GM19395 (cell line): ENCODE measurements at regions not wholly inside any gene's neighbourhood (a gene's known extent, or its start where the extent isn't known, plus 50 kb on each side); places are given as distances from the start of the nearest gene placed in this dataset.
"Not testable (repeated sequence)": the region's sequence is repeated elsewhere in the genome, so short reads cannot be mapped to it uniquely, and the experiment has no call there.

Source experiments
- ATAC-seq: cut with Tn5 transposase; IDR thresholded peaks from one replicate; pipeline ENCODE4 v1.9.1; 2021; ENCODE audit warnings: mild to moderate bottlenecking, moderate library complexity; ENCODE audit not compliant: unreplicated experiment

GRCh38 chr3:187795207-187795960, 50.1 kb upstream of the BCL6 start:
- ATAC-seq, result no peak

GRCh38 chr3:187798126-187798525, 52.9 kb upstream of the BCL6 start:
- no peak for ATAC-seq

- ATAC-seq, result no peak
Measured at GRCh38 chr3:187798531-187799530, 53.6 kb upstream of the BCL6 start.

GRCh38 chr3:187799942-187800641, 54.8 kb upstream of the BCL6 start:
- ATAC-seq, result peak; percentile 58

- no peak for ATAC-seq
Measured at GRCh38 chr3:187801152-187801551, 55.9 kb upstream of the BCL6 start.

GRCh38 chr3:187802203-187802927, 57.1 kb upstream of the BCL6 start:
- no peak for ATAC-seq

- ATAC-seq, result peak; percentile 92
Measured at GRCh38 chr3:187802928-187803259, 57.6 kb upstream of the BCL6 start.

- no peak for ATAC-seq
Measured at GRCh38 chr3:187804120-187804744, 59.0 kb upstream of the BCL6 start.

GRCh38 chr3:187804745-187805121, 59.5 kb upstream of the BCL6 start:
- ATAC-seq, result no peak

GRCh38 chr3:187805774-187806173, 60.5 kb upstream of the BCL6 start:
- ATAC-seq, result no peak

GRCh38 chr3:187807086-187807862, 62.0 kb upstream of the BCL6 start:
- ATAC-seq, result no peak

GRCh38 chr3:187808527-187808895, 63.2 kb upstream of the BCL6 start:
- no peak for ATAC-seq

GRCh38 chr3:187809612-187809991, 64.3 kb upstream of the BCL6 start:
- no peak for ATAC-seq

GRCh38 chr3:187810021-187810446, 64.8 kb upstream of the BCL6 start:
- ATAC-seq, result no peak

GRCh38 chr3:187811585-187812250, 66.5 kb upstream of the BCL6 start:
- ATAC-seq, result no peak

- no peak for ATAC-seq
Measured at GRCh38 chr3:187812496-187812895, 67.2 kb upstream of the BCL6 start.

GRCh38 chr3:187813198-187813597, 67.9 kb upstream of the BCL6 start:
- no peak for ATAC-seq

GRCh38 chr3:187817766-187818165, 72.5 kb upstream of the BCL6 start:
- ATAC-seq, result not testable (repeated sequence)
